Activated naive CD8-positive, alpha-beta T cell treated with anti-CD3 and anti-CD28 coated beads, Interleukin-2, amount 50 U/mL, for 24 hours (primary cell): ENCODE measurements at regions not wholly inside any gene's neighbourhood (a gene's known extent, or its start where the extent isn't known, plus 50 kb on each side); places are given as distances from the start of the nearest gene placed in this dataset.

ENCODE experiments used
- ATAC-seq: fragments of 150-1000 bp; cut with Tn5 transposase; one replicate; pipeline ENCODE4 v1.10.0; 2021
- DNase-seq: peaks from one replicate; pipeline ENCODE4 v3.0.0; 2021
- H3K27ac Mint-ChIP-seq: one replicate; pipeline ENCODE4 v1.8.0; 2021; ENCODE audit warnings: mild to moderate bottlenecking, mixed read lengths
- H3K27me3 Mint-ChIP-seq: one replicate; pipeline ENCODE4 v1.8.0; 2021; ENCODE audit warnings: mixed read lengths
- H3K36me3 Mint-ChIP-seq: one replicate; pipeline ENCODE4 v1.8.0; 2021; ENCODE audit warnings: low read depth, mixed read lengths
- H3K4me1 Mint-ChIP-seq: one replicate; pipeline ENCODE4 v1.8.0; 2021; ENCODE audit warnings: mixed read lengths
- H3K4me3 Mint-ChIP-seq: one replicate; pipeline ENCODE4 v1.8.0; 2021; ENCODE audit warnings: mild to moderate bottlenecking, moderate library complexity, mixed read lengths
- H3K9me3 Mint-ChIP-seq: one replicate; pipeline ENCODE4 v1.8.0; 2021; ENCODE audit warnings: mixed read lengths

DNA sequence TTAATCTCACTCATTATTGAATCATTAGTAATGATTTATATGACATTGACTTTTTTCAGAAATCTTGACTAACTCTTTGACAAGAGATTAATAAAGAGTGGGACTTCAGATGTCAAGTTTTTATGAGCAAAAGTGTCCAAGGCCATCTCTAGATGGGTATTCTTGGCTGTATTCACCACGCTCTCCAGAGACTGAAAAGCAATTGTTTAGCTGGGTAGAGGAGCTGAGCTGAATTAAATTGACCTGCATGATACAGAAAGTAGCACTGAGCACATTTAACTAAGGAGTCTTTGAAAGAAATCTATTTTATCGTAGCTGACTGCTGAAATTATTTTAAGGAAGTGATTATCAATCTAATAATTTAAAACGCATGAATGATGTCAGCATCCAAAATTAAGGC, 89.4 kb downstream of the LINC00237 start:
- Mint-ChIP-seq H3K27me3 (peaks cover 46% of the 10 kb centered on the region), H3K27ac (no peak overlapping the region), H3K4me1 (no peaks in the 10 kb centered on the region), H3K9me3 (no peaks in the 10 kb centered on the region), H3K4me3 (no peak overlapping the region), H3K36me3 (no peaks in the 10 kb centered on the region)
- ATAC-seq (no peak), DNase-seq (no peak)

DNA sequence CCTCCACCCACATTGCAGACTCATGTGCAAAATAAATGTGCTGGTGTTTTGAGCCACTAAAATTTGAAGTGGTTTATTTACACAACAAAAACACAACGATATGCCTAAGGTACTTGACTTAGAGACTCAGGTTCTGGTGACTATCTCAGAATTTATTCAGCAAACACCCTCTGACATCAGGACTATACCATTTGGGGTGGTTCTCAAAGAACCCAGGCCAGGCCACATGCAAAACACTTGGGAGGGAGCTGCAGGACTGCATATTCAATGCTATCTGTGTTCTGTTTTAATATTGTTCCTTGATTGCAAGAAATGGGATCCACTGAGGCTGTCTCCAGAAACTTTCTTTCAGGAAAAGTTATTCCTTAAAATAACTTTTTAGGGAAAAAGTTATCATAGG, 91.6 kb downstream of the LINC00237 start:
- Mint-ChIP-seq H3K4me1 (no peaks in the 10 kb centered on the region), H3K27me3 (peaks cover 26% of the 10 kb centered on the region), H3K4me3 (no peak overlapping the region), H3K36me3 (no peaks in the 10 kb centered on the region), H3K9me3 (no peaks in the 10 kb centered on the region), H3K27ac (no peak overlapping the region)
- no peak for DNase-seq
- ATAC-seq, result no peak

DNA sequence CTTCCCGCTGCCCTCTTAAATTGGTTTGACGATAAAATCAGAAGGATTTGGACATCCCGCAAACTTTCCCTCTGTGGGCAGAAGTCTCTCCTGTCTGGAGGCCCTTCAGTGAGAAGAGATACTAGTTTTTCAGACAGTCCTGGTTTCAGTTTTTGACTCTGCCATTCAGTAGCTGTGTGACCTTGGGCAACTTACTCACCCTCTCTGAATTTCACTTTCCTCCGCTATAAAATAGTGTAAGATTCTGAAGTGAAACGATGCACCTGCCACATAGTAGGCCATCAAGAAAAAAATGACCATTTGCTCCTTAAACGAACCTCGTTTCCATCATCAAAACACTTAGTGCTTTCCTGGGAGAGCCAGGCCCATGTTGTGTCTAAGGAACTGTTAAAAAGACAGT, 97.2 kb downstream of the LINC00237 start:
- Mint-ChIP-seq H3K9me3 (no peaks in the 10 kb centered on the region), H3K4me3 (no peak overlapping the region), H3K36me3 (peaks cover 1% of the 10 kb centered on the region), H3K27ac (no peak overlapping the region), H3K4me1 (no peaks in the 10 kb centered on the region), H3K27me3 (peaks cover 12% of the 10 kb centered on the region)
- ATAC-seq (no peak), DNase-seq (no peak)

DNA sequence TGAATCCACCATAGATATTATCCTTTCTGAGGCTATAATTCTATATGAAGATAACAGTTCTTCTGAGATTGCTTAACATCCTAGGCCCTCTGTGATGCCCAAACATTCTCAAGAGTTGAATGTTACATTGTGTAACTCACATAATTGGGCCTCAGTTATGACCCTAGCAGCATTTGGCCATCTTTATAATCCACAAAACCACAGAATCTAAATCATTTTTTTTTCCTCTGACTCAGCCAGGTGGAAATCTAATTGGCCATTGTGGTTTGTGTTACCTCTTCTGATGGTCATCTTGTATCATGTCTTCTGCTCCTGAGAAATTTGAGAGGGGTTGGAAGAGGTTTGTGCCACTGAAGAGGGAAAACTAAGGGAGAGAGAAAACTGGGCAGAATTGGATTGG, 99.5 kb downstream of the LINC00237 start:
- no peak for DNase-seq
- Mint-ChIP-seq H3K27me3 (peaks cover 10% of the 10 kb centered on the region), H3K36me3 (peaks cover 1% of the 10 kb centered on the region), H3K4me1 (no peaks in the 10 kb centered on the region), H3K4me3 (no peak overlapping the region), H3K27ac (no peak overlapping the region), H3K9me3 (no peaks in the 10 kb centered on the region)
- ATAC-seq, result no peak

GRCh38 chr20:21004386-21005076, 101.6 kb downstream of the LINC00237 start:
- Mint-ChIP-seq H3K4me3 (no peak overlapping the region), H3K27me3 (peaks cover 12% of the 10 kb centered on the region), H3K36me3 (peaks cover 1% of the 10 kb centered on the region), H3K27ac (no peak overlapping the region), H3K9me3 (no peaks in the 10 kb centered on the region), H3K4me1 (no peaks in the 10 kb centered on the region)
- ATAC-seq (no peak), DNase-seq (no peak)

GRCh38 chr20:21003902-21004301, 102.3 kb downstream of the LINC00237 start:
- H3K4me3 Mint-ChIP-seq, result no peak overlapping the region
- H3K27me3 Mint-ChIP-seq, result peaks cover 12% of the 10 kb centered on the region
- DNase-seq (no peak), ATAC-seq (no peak)
- no peaks in the 10 kb centered on the region for H3K9me3 Mint-ChIP-seq
- H3K27ac Mint-ChIP-seq, result no peak overlapping the region
- H3K4me1 Mint-ChIP-seq, result no peaks in the 10 kb centered on the region
- H3K36me3 Mint-ChIP-seq, result peaks cover 1% of the 10 kb centered on the region

DNA sequence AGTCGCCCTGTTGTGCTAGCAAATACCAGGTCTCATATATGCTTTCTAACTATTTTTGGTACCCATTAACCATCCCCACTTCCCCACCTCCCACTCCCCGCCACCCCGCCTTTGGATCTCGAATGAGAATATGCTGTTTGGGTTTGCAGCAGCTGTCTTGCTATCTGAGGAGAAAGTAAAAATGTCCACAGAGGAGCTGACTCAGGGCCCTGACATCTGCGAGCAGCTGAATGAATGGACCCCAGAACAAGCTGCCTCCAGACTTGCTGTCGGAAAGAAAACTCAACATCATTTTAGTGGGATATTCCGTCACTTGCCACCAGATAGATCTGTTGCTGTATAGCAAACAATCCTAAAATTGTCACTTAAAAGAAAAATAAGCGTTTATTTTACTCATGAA, 103.7 kb downstream of the LINC00237 start:
- Mint-ChIP-seq H3K4me1 (no peaks in the 10 kb centered on the region), H3K36me3 (no peaks in the 10 kb centered on the region), H3K4me3 (no peak overlapping the region), H3K9me3 (no peaks in the 10 kb centered on the region), H3K27me3 (peaks cover 11% of the 10 kb centered on the region), H3K27ac (no peak overlapping the region)
- DNase-seq, result no peak
- ATAC-seq, result no peak

DNA sequence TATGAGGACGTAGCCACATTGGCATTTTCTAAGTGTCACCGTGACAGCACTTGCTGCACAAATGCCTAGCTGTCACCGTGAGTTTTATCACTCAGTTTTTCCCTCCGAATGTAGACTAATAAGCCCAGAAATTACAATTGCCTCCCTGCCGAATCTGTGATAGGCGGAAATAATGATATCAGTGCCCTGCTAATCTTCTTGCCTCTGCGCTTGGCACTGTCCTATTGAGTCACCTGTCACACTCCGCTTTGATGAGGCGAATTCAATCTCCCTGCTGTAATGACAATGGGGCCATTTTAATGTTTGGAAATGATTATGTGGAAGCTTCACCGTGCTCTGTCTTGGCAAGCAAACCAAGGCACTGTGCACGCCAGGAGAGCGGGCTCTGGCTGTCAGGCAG, 112.8 kb downstream of the LINC00237 start:
- Mint-ChIP-seq H3K27me3 (peaks cover 2% of the 10 kb centered on the region), H3K36me3 (no peaks in the 10 kb centered on the region), H3K4me3 (no peak overlapping the region), H3K9me3 (no peaks in the 10 kb centered on the region), H3K27ac (no peak overlapping the region), H3K4me1 (no peaks in the 10 kb centered on the region)
- DNase-seq (no peak), ATAC-seq (no peak)

GRCh38 chr20:20992686-20993360, 113.3 kb downstream of the LINC00237 start:
- Mint-ChIP-seq H3K4me1 (no peaks in the 10 kb centered on the region), H3K4me3 (no peak overlapping the region), H3K9me3 (no peaks in the 10 kb centered on the region), H3K27me3 (peaks cover 2% of the 10 kb centered on the region), H3K27ac (no peak overlapping the region), H3K36me3 (no peaks in the 10 kb centered on the region)
- DNase-seq (no peak), ATAC-seq (no peak)

- ATAC-seq (no peak), DNase-seq (no peak)
- Mint-ChIP-seq H3K27me3 (peaks cover 2% of the 10 kb centered on the region), H3K4me3 (no peak overlapping the region), H3K36me3 (no peaks in the 10 kb centered on the region), H3K9me3 (no peaks in the 10 kb centered on the region), H3K27ac (no peak overlapping the region), H3K4me1 (no peaks in the 10 kb centered on the region)
These were observed 113.9 kb downstream of the LINC00237 start for GRCh38 chr20:20992277-20992676.

GRCh38 chr20:20989081-20989480, 117.1 kb downstream of the LINC00237 start:
- Mint-ChIP-seq H3K27me3 (peaks cover 2% of the 10 kb centered on the region), H3K4me1 (no peaks in the 10 kb centered on the region), H3K27ac (no peak overlapping the region)

GRCh38 chr20:20979934-20980333, 126.2 kb downstream of the LINC00237 start:
- Mint-ChIP-seq H3K4me3 (no peak overlapping the region), H3K4me1 (no peaks in the 10 kb centered on the region), H3K9me3 (peaks cover 11% of the 10 kb centered on the region), H3K36me3 (no peaks in the 10 kb centered on the region), H3K27ac (no peak overlapping the region), H3K27me3 (peaks cover 4% of the 10 kb centered on the region)
- DNase-seq, result no peak
- no peak for ATAC-seq

More at GRCh38 chr20:20989081-20989480, 117.1 kb downstream of the LINC00237 start:
- ATAC-seq (no peak), DNase-seq (no peak)
- no peaks in the 10 kb centered on the region for H3K36me3 Mint-ChIP-seq
- no peaks in the 10 kb centered on the region for H3K9me3 Mint-ChIP-seq
- H3K4me3 Mint-ChIP-seq, result no peak overlapping the region

DNA sequence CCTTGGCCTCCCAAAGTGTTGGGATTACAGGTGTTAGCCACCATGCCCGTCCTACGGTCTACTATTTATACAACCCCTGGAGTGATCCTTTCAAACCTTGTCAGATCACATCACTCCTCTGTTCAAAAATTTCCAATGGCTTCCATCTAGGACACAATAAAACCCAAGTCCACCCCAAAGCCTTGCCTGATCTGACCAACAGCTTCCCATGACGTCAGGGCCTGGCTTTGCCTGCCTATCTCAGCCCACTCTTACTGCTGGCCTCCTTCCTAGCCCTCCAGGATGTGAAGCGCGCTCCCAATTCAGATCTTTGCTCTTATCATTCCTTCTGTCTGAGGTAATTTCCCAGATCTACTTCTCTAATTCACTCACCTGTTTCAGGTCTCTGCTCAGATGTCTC, 128.4 kb downstream of the LINC00237 start:
- Mint-ChIP-seq H3K9me3 (peaks cover 11% of the 10 kb centered on the region), H3K27me3 (peaks cover 4% of the 10 kb centered on the region), H3K36me3 (no peaks in the 10 kb centered on the region), H3K4me1 (no peaks in the 10 kb centered on the region), H3K4me3 (no peak overlapping the region), H3K27ac (no peak overlapping the region)
- ATAC-seq, result no peak
- no peak for DNase-seq

- no peak overlapping the region for H3K27ac Mint-ChIP-seq
- H3K4me1 Mint-ChIP-seq, result no peaks in the 10 kb centered on the region
- H3K36me3 Mint-ChIP-seq, result no peaks in the 10 kb centered on the region
- H3K9me3 Mint-ChIP-seq, result no peaks in the 10 kb centered on the region
- peaks cover 7% of the 10 kb centered on the region for H3K27me3 Mint-ChIP-seq
- DNase-seq, result no peak
- no peak for ATAC-seq
- no peak overlapping the region for H3K4me3 Mint-ChIP-seq
These were observed 133.7 kb downstream of the LINC00237 start for GRCh38 chr20:20972490-20972889.

DNA sequence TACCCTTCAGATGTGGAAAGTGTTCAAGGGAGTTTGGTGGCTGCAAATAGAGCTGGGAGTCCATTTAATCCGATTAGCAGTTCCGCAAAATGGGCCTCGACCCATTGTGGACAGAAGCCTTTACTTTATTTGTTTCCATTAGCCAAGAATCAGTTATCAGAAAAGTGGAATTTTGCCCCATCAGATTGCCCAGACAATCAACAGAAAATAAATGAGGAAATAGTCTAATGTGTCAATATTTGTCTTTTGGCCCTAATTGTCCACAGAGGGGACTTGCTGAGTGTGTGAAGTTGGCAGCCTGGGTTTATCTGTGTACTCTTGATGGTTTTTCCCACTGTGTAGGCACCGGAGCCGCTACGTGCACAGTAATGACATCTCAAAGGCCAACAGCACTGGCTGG, 134.3 kb downstream of the LINC00237 start:
- Mint-ChIP-seq H3K4me1 (no peaks in the 10 kb centered on the region), H3K9me3 (no peaks in the 10 kb centered on the region), H3K36me3 (no peaks in the 10 kb centered on the region), H3K4me3 (no peak overlapping the region), H3K27me3 (peaks cover 7% of the 10 kb centered on the region), H3K27ac (no peak overlapping the region)
- ATAC-seq (no peak), DNase-seq (no peak)
